ENCODE measurements at regions not wholly inside any gene's neighbourhood (a gene's known extent, or its start where the extent isn't known, plus 50 kb on each side); places are given as distances from the start of the nearest gene placed in this dataset.
A peak's percentile ranks its signal among the peaks of the same experiment; 100 is the strongest.

DNA sequence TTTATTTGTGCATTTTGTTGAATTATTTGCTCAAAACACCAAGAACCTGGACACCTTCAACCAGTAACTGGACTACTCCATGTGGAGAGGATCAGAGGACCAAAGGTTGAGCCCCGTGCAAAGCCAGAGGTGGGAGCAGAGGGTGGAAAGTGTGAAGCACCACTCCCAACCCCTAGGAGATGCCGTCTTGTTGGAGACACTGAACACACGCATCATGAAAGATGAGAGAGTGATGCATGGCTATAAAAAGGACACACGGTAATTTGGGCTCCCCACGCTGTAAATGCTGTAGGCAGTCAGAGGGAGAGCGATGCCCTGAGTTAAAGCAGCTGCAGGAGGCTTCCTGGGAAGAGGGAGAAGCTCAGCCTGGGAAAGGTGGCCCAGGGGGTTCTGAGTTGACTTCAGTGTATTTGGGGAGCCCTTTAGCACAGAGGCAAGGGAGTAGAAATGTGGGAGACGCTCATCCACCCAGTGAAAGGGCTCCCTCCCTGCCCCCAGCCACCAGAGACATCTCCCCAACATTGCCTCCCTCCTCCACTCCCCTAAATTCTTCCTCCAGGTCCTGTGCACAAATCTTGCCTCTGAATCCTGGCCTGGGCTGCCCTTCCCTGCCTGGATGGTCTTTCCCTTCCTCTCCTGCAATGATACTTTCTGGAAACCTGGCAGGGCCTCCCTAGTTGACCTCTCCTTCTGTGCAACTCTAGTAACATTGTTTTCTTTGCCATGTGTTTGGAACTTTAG is 55.8 kb upstream of the IYD start:
- Histone ChIP-seq H3K27ac (ENCODE audit: low read depth in 1 of 2, low read length in 1 of 2) (no peak overlapping the region), H3K36me3 (ENCODE audit: control insufficient read depth in 4 of 4, insufficient read depth in 4 of 4, low read length in 4 of 4) (no peaks in the 10 kb centered on the region), H3K27me3 (ENCODE audit: control insufficient read depth in 3 of 3, insufficient read depth in 3 of 3, low read length in 2 of 3) (peaks cover 0 to 3% (median 0%) of the 10 kb centered on the region in 3 donors), H3K4me3 (no peak overlapping the region), H3K9ac (ENCODE audit: insufficient read depth in 1 of 2, low read length in 2 of 2) (no peak overlapping the region), H3K9me3 (ENCODE audit: control insufficient read depth in 4 of 4, insufficient read depth in 3 of 4, low read length in 3 of 4) (peaks cover 0 to 7% (median 0%) of the 10 kb centered on the region in 4 donors), H3K4me1 (ENCODE audit: control insufficient read depth in 5 of 5, insufficient read depth in 5 of 5, low read length in 5 of 5) (peaks cover 0 to 13% (median 0%) of the 10 kb centered on the region in 5 donors)
- no peak for ATAC-seq (ENCODE audit: insufficient read depth, low FRiP score)
- 88 to 90% methylated on average over 7 of the region's 7 CpGs for WGBS, 2 donors
- TF ChIP-seq, protein P1, sequence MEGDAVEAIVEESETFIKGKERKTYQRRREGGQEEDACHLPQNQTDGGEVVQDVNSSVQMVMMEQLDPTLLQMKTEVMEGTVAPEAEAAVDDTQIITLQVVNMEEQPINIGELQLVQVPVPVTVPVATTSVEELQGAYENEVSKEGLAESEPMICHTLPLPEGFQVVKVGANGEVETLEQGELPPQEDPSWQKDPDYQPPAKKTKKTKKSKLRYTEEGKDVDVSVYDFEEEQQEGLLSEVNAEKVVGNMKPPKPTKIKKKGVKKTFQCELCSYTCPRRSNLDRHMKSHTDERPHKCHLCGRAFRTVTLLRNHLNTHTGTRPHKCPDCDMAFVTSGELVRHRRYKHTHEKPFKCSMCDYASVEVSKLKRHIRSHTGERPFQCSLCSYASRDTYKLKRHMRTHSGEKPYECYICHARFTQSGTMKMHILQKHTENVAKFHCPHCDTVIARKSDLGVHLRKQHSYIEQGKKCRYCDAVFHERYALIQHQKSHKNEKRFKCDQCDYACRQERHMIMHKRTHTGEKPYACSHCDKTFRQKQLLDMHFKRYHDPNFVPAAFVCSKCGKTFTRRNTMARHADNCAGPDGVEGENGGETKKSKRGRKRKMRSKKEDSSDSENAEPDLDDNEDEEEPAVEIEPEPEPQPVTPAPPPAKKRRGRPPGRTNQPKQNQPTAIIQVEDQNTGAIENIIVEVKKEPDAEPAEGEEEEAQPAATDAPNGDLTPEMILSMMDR (IDR thresholded peaks at IDR 0.05; ENCODE audit: control extremely low read depth, extremely low read depth): no peak
- DNase-seq: peak in 1 of 3 donors; percentile 27

DNA sequence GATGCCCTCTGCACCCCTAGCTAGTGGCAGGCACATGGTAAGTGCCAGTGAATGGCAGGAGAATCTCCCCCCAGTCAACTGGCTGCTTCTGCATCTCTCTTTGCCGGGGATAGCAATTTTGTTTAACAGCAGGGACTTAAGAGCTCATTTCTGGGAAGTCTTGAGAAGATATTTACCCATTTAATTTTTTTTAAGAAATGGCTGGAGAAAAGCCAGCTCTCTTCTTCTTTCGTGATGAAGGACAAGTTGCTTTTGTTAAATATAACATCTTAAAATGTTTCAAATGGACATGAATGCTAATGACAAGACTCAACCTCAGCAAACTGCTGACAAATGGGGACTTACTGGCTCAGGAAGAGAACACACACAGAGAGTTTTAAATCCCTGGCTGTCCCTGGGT is 55.0 kb upstream of the IYD start:
- 46 to 65% methylated on average over 2 of the region's 2 CpGs for WGBS, 2 donors
- Histone ChIP-seq H3K27ac (ENCODE audit: low read depth in 1 of 2, low read length in 1 of 2) (no peak overlapping the region), H3K4me1 (ENCODE audit: control insufficient read depth in 5 of 5, insufficient read depth in 5 of 5, low read length in 5 of 5) (peaks cover 0 to 13% (median 0%) of the 10 kb centered on the region in 5 donors), H3K4me3 (no peak overlapping the region), H3K27me3 (ENCODE audit: control insufficient read depth in 3 of 3, insufficient read depth in 3 of 3, low read length in 2 of 3) (peaks cover 0 to 2% (median 0%) of the 10 kb centered on the region in 3 donors), H3K9me3 (ENCODE audit: control insufficient read depth in 4 of 4, insufficient read depth in 3 of 4, low read length in 3 of 4) (peaks cover 0 to 7% (median 0%) of the 10 kb centered on the region in 4 donors), H3K9ac (ENCODE audit: insufficient read depth in 1 of 2, low read length in 2 of 2) (no peak overlapping the region), H3K36me3 (ENCODE audit: control insufficient read depth in 4 of 4, insufficient read depth in 4 of 4, low read length in 4 of 4) (no peaks in the 10 kb centered on the region)
- TF ChIP-seq, protein P1 (IDR thresholded peaks at IDR 0.05; ENCODE audit: control extremely low read depth, extremely low read depth): no peak
- no peak for ATAC-seq (ENCODE audit: insufficient read depth, low FRiP score)
- DNase-seq: peak in 2 of 3 donors; percentile 71 to 81

DNA sequence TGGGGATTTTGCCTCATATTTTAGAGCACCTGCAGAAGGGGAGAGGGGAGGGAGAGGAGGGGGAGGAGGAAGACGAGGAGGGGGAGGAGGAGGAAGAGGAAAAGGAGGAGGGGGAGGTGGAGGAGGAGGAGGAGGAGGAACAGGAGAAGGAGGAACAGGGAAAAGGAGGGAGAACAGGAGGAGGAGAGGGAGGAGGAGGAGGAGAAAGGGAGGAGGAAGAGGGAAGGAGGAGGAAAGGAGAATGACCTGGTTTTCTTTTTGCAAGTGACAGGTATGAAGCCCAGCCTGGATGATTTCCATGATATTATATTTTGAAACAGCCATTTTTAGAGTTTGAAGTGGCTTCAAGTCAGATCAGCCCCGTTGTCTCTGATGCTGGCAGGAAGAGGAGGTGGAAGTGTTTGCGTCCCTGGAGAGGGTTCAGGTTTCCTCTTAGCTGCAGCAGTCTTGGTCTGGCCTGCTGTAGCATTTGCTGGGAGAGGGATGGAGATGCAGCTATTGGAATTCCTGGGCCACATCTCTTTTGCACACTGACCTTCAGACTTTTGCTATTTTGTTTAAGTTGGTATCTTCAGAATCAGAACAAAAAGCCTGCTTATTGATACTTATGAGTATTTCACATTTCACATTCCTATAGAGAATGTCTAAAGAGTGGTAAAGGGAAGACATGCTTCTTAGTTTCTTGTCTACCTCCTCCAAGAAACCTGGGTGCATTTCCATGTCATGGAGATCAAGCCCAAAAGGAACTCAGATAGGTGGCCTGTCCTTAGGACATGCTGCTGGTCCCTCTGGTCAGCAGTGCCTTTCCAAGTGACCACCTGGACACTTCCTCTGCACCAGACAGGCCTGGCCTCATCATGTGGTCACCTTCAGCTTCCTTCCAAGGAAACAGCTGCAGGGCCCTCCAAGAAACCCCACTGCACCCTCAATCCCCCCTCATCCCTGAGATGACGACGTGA is 54.3 kb upstream of the IYD start:
- WGBS, 2 donors: 53 to 60% methylated on average over 5 of the region's 5 CpGs
- Histone ChIP-seq H3K9ac (ENCODE audit: insufficient read depth in 1 of 2, low read length in 2 of 2) (no peak overlapping the region), H3K9me3 (ENCODE audit: control insufficient read depth in 4 of 4, insufficient read depth in 3 of 4, low read length in 3 of 4) (peaks cover 0 to 7% (median 0%) of the 10 kb centered on the region in 4 donors), H3K4me1 (ENCODE audit: control insufficient read depth in 5 of 5, insufficient read depth in 5 of 5, low read length in 5 of 5) (peaks cover 0 to 13% (median 0%) of the 10 kb centered on the region in 5 donors), H3K4me3 (no peak overlapping the region), H3K27ac (ENCODE audit: low read depth in 1 of 2, low read length in 1 of 2) (no peak overlapping the region), H3K36me3 (ENCODE audit: control insufficient read depth in 4 of 4, insufficient read depth in 4 of 4, low read length in 4 of 4) (no peaks in the 10 kb centered on the region), H3K27me3 (ENCODE audit: control insufficient read depth in 3 of 3, insufficient read depth in 3 of 3, low read length in 2 of 3) (no peaks in the 10 kb centered on the region)
- ATAC-seq (ENCODE audit: insufficient read depth, low FRiP score) (no peak), DNase-seq (no peak)
- TF ChIP-seq, protein P1 (IDR thresholded peaks at IDR 0.05; ENCODE audit: control extremely low read depth, extremely low read depth): no peak

Measured in lung (tissue), 11 donors.